Left lung (tissue), 4 donors: ENCODE measurements at regions not wholly inside any gene's neighbourhood (a gene's known extent, or its start where the extent isn't known, plus 50 kb on each side); places are given as distances from the start of the nearest gene placed in this dataset.

Source experiments
- ATAC-seq: fragments of 200-7000 bp; cut with Tn5 transposase; one replicate; pipeline ENCODE4 v1.9.1; 2020; ENCODE audit warnings: moderate library complexity
- DNase-seq, 4 donors: peaks; one replicate each; pipeline ENCODE4 v3.0.0-alpha.2; 2013 to 2020
- H3K27ac ChIP-seq, 2 donors: fragments of 200-600 bp; sonication (generic) in 1 of 2; one replicate each; pipeline versions ENCODE4 v1.5.0 to v1.8.0; 2020 to 2021
- H3K27me3 ChIP-seq, 2 donors: fragments of 200-600 bp; sonication (generic) in 1 of 2; one replicate each; pipeline versions ENCODE4 v1.5.0 to v1.8.0; 2020 to 2021
- H3K36me3 ChIP-seq, 2 donors: fragments of 200-600 bp; sonication (generic) in 1 of 2; one replicate each; pipeline versions ENCODE4 v1.5.0 to v1.8.0; 2020 to 2021
- H3K4me1 ChIP-seq, 2 donors: fragments of 200-600 bp; one replicate each; pipeline ENCODE4 v1.8.0; 2021
- H3K4me3 ChIP-seq, 2 donors: fragments of 200-600 bp; sonication (generic) in 1 of 2; one replicate each; pipeline versions ENCODE4 v1.5.0 to v1.8.0; 2020 to 2021; ENCODE audit warnings: mild to moderate bottlenecking in 1 of 2
- H3K9me3 ChIP-seq, 2 donors: fragments of 200-600 bp; sonication (generic) in 1 of 2; one replicate each; pipeline versions ENCODE4 v1.5.0 to v1.8.0; 2020 to 2021
- intact Hi-C, 2 donors: fragments of 100-400 bp; cut with DNase I; formaldehyde crosslinking; loops; one replicate each; pipeline versions ENCODE4 v1.11.2 to v1.14.2; 2022
- TF ChIP-seq, protein P1 (sequence below), 2 donors: fragments of 200-600 bp; sonication (generic) in 1 of 2; IDR thresholded peaks; one replicate each; pipeline versions ENCODE4 v1.5.0 to v1.8.0; 2021; ENCODE audit warnings: antibody characterized with exemption in 2 of 2
- donor health status: DM: no; HTN: yes; CAD: no.
- donor health status: DM: no; HTN: no; CAD: no.

DNA sequence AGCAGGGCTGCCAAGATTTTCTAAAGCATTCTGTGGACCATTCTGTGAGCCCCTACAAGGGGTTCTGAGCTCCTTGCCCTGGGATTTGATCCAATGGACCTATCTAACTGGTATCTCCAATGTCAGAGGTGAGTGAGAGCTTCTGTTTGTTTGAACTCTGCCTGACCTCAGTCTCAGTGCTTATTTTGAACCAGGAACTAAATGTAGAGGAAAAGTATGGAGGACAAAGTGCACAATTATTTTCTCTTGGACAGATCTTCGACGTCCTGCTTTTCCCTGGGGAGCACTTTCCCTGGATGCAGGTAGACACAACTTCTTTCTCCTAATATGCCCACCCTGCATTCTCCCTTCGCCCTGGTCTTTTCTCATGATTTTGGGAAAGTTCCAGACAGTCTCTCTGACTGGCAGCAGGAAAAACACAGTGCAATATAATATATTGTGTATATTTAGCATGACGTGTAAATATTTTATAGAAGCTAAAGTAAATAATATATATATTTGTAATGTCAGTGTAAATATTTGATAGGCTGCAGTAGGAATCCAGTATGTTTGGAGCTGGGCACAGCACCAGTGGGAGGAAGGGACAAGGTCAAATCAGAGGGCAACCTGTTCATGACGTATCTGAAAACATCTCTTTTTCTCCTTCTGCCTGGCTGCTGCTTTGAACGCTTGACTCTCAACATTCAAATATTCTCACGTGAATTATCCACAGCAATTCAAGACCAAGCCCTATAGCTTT lies 184.0 kb upstream of the LYZL1 start:
- Histone ChIP-seq H3K36me3 (no peaks in the 10 kb centered on the region), H3K27me3 (no peaks in the 10 kb centered on the region), H3K9me3 (no peaks in the 10 kb centered on the region), H3K4me1 (no peaks in the 10 kb centered on the region), H3K27ac (no peak overlapping the region), H3K4me3 (no peak overlapping the region)
- intact Hi-C loops, result no loop called here
- DNase-seq (no peak), ATAC-seq (no peak)
- TF ChIP-seq, protein P1, sequence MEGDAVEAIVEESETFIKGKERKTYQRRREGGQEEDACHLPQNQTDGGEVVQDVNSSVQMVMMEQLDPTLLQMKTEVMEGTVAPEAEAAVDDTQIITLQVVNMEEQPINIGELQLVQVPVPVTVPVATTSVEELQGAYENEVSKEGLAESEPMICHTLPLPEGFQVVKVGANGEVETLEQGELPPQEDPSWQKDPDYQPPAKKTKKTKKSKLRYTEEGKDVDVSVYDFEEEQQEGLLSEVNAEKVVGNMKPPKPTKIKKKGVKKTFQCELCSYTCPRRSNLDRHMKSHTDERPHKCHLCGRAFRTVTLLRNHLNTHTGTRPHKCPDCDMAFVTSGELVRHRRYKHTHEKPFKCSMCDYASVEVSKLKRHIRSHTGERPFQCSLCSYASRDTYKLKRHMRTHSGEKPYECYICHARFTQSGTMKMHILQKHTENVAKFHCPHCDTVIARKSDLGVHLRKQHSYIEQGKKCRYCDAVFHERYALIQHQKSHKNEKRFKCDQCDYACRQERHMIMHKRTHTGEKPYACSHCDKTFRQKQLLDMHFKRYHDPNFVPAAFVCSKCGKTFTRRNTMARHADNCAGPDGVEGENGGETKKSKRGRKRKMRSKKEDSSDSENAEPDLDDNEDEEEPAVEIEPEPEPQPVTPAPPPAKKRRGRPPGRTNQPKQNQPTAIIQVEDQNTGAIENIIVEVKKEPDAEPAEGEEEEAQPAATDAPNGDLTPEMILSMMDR (IDR thresholded peaks at IDR 0.05), result no peak

DNA sequence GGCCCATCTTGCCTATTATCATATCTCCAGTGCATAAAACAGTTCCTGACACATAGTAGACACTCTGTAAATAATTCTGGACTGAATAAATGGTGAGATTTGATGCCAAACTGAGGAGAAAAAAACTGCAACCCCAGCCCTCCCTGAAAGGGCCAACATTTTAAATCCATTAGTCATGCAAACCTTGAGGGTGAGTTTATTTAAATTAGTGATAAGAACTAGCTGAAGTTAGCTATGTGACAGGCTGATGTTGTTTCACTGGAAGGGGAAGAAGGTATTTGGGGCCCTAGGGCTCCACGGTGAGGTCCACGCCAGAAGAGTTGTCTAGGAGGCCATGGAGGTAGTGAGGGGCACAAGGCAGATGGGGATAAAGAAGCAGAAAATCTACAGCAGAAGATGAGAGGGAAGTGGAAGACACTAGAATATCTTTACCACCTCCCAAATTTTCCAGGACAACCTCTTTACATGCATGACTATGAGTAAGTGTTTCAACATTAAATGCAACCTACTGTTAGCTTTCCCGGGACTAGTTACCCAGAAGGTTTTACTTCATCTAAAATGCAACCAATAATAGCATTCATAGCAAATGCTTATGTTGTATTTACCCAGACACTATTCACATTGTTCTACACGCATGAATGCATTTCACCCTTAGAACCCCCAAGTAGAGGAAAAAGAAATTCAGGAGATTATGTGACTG lies 183.2 kb upstream of the LYZL1 start:
- ATAC-seq (peak; percentile 56), DNase-seq (no peak)
- no peaks in the 10 kb centered on the region for H3K27me3 ChIP-seq
- no peak overlapping the region for H3K4me3 ChIP-seq
- no peaks in the 10 kb centered on the region for H3K4me1 ChIP-seq
- intact Hi-C loops, result no loop called here
- H3K36me3 ChIP-seq, result no peaks in the 10 kb centered on the region
- TF ChIP-seq, protein P1 (IDR thresholded peaks at IDR 0.05), result no peak
- no peak overlapping the region for H3K27ac ChIP-seq
- no peaks in the 10 kb centered on the region for H3K9me3 ChIP-seq

DNA sequence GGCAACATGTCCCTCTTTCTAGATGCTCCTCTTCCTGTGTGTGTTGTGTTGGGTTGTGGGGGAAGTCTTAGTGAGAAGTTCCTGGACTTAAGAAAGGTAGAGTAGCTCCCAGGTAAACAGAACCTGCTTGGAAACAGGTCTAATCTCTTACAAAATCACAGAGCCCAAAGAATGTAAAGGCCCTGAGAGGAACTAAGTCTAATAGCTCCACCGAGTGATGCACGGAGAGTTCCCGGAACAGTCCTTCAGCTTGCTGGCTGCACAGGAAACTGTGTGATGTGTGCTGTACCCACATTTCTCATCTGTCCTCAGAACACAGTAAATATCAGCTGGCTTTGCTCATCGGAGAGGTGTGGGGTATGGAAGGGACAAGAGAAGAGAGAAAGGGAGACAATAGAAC lies 182.6 kb upstream of the LYZL1 start:
- H3K27ac ChIP-seq, result no peak overlapping the region
- H3K27me3 ChIP-seq, result no peaks in the 10 kb centered on the region
- TF ChIP-seq, protein P1 (IDR thresholded peaks at IDR 0.05), result no peak
- H3K36me3 ChIP-seq, result no peaks in the 10 kb centered on the region
- no peaks in the 10 kb centered on the region for H3K9me3 ChIP-seq
- intact Hi-C loops, result no loop called here
- ATAC-seq (no peak), DNase-seq (no peak)
- no peaks in the 10 kb centered on the region for H3K4me1 ChIP-seq
- no peak overlapping the region for H3K4me3 ChIP-seq

DNA sequence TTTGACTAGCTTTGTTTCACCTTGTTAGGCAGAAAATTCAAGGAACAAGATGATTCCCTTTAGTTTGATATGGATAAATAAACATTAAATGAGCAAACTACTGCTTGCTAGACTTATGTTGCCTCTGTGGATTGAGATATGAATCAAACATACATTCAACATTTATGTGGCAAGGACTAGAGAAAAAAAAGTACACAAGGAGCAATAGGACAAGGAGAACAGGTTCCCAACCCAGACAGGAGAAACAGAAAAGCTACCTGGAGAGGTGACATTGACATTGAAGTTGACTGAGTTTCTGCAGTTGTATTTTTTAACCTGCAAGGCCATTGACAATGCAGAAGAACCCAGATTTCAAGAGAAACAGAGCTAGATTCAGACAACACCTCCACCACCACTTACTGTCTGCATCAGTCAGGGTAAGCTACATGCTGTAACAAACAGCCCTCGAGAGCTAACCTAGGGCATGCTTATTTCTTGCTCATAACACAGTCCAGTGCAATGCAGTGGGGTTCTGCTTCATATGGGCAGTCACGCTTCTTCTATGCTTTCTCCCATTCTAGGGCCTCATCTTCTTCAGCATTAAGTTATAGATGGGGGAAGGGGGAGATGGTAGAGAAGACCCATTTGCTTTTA lies 180.9 kb upstream of the LYZL1 start:
- no peaks in the 10 kb centered on the region for H3K36me3 ChIP-seq
- H3K27me3 ChIP-seq, result no peaks in the 10 kb centered on the region
- no peaks in the 10 kb centered on the region for H3K4me1 ChIP-seq
- ATAC-seq (no peak), DNase-seq (no peak)
- intact Hi-C loops, result no loop called here
- H3K9me3 ChIP-seq, result no peaks in the 10 kb centered on the region
- no peak overlapping the region for H3K4me3 ChIP-seq
- H3K27ac ChIP-seq, result no peak overlapping the region
- TF ChIP-seq, protein P1 (IDR thresholded peaks at IDR 0.05), result no peak
